Muscle of leg (tissue), 3 donors: ENCODE measurements at regions not wholly inside any gene's neighbourhood (a gene's known extent, or its start where the extent isn't known, plus 50 kb on each side); places are given as distances from the start of the nearest gene placed in this dataset.

Experiments used
- DNase-seq: peaks from one replicate; pipeline ENCODE4 v3.0.0; 2013
- H3K27ac ChIP-seq: one replicate; pipeline ENCODE4 v1.5.1; 2013; ENCODE audit warnings: mild to moderate bottlenecking, low read length, control low read depth
- H3K27me3 ChIP-seq: one replicate; pipeline ENCODE4 v1.6.1; 2013; ENCODE audit warnings: low read length; ENCODE audit not compliant: control insufficient read depth, insufficient read depth
- H3K36me3 ChIP-seq: one replicate; pipeline ENCODE4 v1.6.1; 2013; ENCODE audit warnings: low read length; ENCODE audit not compliant: control insufficient read depth, insufficient read depth
- H3K4me1 ChIP-seq: one replicate; pipeline ENCODE4 v1.6.1; 2013; ENCODE audit warnings: low read length; ENCODE audit not compliant: control insufficient read depth, insufficient read depth
- H3K4me3 ChIP-seq: one replicate; pipeline ENCODE4 v1.5.1; 2013; ENCODE audit warnings: low read length, control low read depth
- H3K9me3 ChIP-seq: replicated peaks from 2 replicates; pipeline ENCODE4 v1.6.1; 2013; ENCODE audit warnings: low read depth, low read length; ENCODE audit not compliant: control insufficient read depth
- WGBS: methylation state at CpG from one replicate; pipeline ENCODE4 v1.1.5; 2013; ENCODE audit warnings: missing lambda C conversion rate; ENCODE audit not compliant: insufficient coverage; 5-methylcytosine and 5-hydroxymethylcytosine counted together

GRCh38 chr7:67387851-67388250, 391.2 kb downstream of the TYW1 start:
- WGBS: 93% methylated on average over 2 of the region's 4 CpGs
- H3K27ac ChIP-seq: no peak overlapping the region
- DNase-seq: no peak
- no peaks in the 10 kb centered on the region for H3K9me3 ChIP-seq
- H3K36me3 ChIP-seq: no peaks in the 10 kb centered on the region
- H3K4me1 ChIP-seq: no peaks in the 10 kb centered on the region
- H3K27me3 ChIP-seq: peaks cover 2% of the 10 kb centered on the region
- no peak overlapping the region for H3K4me3 ChIP-seq

GRCh38 chr7:67391168-67391567, 394.5 kb downstream of the TYW1 start:
- 70% methylated on average over 17 of the region's 19 CpGs for WGBS
- peak; percentile 39 for DNase-seq
- no peaks in the 10 kb centered on the region for H3K4me1 ChIP-seq
- peaks cover 2% of the 10 kb centered on the region for H3K27me3 ChIP-seq
- peak overlapping the region; percentile 3 for H3K27ac ChIP-seq
- no peaks in the 10 kb centered on the region for H3K36me3 ChIP-seq
- no peak overlapping the region for H3K4me3 ChIP-seq
- H3K9me3 ChIP-seq: no peaks in the 10 kb centered on the region

DNA sequence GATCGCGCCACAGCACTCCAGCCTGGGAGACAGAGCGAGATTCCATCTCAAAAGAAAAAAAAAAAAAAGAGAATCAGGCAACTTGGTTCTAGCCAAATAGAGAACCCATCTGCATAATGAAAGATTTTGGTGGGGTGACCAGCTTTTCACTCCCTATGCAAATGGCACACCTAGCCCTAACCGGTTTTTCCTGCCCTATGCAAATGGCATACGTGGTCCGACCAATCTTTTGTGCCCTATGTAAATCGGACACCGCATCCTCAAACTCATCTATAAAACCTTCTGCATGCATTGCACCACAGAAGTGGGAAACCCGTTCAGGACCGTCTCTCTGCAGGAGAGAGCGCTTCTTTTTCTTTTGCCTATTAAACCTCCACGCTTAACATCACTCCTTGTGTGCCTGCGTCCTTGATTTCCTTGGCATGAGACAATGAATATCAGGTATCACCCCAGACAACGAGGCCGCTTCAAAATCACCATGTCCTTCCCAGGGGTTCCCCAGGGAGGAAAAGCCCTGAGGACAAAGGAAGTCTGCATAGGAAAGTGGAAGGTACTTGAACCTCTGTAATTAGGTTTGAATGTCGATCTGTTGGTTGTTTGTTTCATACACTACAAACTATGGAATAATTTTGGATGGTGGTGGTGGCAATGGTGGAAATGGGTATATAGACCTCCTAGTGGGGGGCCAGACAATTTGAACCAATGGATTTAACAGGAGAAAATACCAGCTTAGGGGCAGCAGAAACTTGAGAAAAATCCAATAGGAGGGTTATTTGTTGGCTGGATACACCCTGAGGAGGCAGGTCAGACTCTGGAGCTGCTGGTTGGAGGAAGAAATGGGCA, 396.2 kb downstream of the TYW1 start:
- 55% methylated on average over 8 of the region's 16 CpGs for WGBS
- Histone ChIP-seq H3K4me3 (no peak overlapping the region), H3K9me3 (peaks cover under 1% of the 10 kb centered on the region), H3K36me3 (no peaks in the 10 kb centered on the region), H3K27me3 (peaks cover 2% of the 10 kb centered on the region), H3K27ac (no peak overlapping the region), H3K4me1 (no peaks in the 10 kb centered on the region)
- DNase-seq: no peak

DNA sequence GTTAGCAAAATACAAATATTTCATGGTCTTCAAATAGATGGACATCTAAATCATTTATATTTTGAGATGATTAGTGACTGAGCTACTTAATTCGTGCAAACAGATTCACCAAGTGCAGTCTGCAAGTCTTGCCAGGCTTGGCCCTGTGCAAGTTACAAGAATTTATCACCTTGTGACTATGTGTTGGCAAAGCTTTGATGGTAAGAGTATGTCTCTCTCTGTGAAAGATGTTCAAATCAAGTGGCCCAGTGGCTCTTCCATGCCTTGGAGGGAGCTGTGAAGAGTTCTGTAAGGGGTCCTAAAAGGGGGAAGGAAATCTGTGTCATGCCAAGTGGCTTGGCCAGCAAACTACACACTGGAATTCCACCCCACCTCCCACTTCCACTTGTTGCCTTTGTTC, 397.3 kb downstream of the TYW1 start:
- no peak for DNase-seq
- H3K27ac ChIP-seq: no peak overlapping the region
- no peaks in the 10 kb centered on the region for H3K36me3 ChIP-seq
- no peaks in the 10 kb centered on the region for H3K4me1 ChIP-seq
- H3K4me3 ChIP-seq: no peak overlapping the region
- H3K27me3 ChIP-seq: peaks cover 2% of the 10 kb centered on the region
- peaks cover 3% of the 10 kb centered on the region for H3K9me3 ChIP-seq
- WGBS: no CpG with 5 or more reads among the region's 1 CpG

DNA sequence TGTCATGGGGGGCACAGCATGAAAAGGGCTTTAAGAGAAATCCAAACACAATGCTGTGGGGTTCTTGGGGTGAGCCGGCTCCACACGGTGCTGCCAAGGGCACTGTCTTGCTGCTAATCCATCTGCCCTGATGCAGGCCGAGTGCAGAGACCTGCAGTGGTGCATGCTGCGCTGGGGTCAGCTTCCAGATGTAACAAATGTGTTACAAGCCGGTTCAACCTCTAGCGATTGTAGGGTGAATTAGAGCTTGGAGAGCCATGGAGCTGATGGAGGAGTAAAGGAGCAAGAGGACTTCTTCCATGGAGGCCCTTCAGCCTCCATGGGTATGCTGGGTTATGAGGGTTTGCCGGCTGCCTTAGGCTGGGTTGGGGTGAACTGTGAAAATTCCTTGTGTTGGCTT, 402.3 kb downstream of the TYW1 start:
- Histone ChIP-seq H3K4me1 (no peaks in the 10 kb centered on the region), H3K4me3 (no peak overlapping the region), H3K27ac (no peak overlapping the region), H3K9me3 (peaks cover 3% of the 10 kb centered on the region), H3K36me3 (no peaks in the 10 kb centered on the region), H3K27me3 (no peaks in the 10 kb centered on the region)
- DNase-seq: no peak
- 34% methylated on average over 7 of the region's 7 CpGs for WGBS

DNA sequence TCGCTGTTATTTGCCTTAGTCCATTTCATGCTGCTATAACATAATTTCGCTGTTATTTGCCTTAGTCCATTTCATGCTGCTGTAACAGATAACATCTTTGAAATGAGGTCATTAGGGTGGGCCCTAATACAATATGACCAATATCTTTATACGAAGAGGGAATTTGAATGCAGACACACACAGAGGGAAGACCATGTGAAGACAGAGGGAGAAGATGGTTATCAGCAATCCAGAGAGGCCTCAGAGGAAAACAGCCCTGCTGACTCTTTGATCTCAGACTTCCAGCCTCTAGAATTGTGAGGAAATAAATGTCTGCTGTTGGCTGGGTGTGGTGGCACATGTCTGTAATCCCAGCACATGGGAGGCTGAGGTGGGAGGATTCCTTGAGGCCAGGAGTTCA, 404.9 kb downstream of the TYW1 start:
- Histone ChIP-seq H3K27me3 (no peaks in the 10 kb centered on the region), H3K9me3 (peaks cover 3% of the 10 kb centered on the region), H3K27ac (no peak overlapping the region), H3K36me3 (no peaks in the 10 kb centered on the region), H3K4me3 (no peak overlapping the region), H3K4me1 (no peaks in the 10 kb centered on the region)
- no peak for DNase-seq
- WGBS: no CpG with 5 or more reads among the region's 3 CpGs

- Histone ChIP-seq H3K4me3 (no peak overlapping the region), H3K27me3 (peaks cover 3% of the 10 kb centered on the region), H3K4me1 (no peaks in the 10 kb centered on the region), H3K9me3 (peaks cover 3% of the 10 kb centered on the region), H3K27ac (no peak overlapping the region), H3K36me3 (no peaks in the 10 kb centered on the region)
- no peak for DNase-seq
- WGBS: 62% methylated on average over 3 of the region's 4 CpGs
These were observed 405.6 kb downstream of the TYW1 start for GRCh38 chr7:67402280-67402679.

- Histone ChIP-seq H3K9me3 (no peaks in the 10 kb centered on the region), H3K27me3 (peaks cover 3% of the 10 kb centered on the region), H3K27ac (no peak overlapping the region), H3K36me3 (no peaks in the 10 kb centered on the region), H3K4me1 (no peaks in the 10 kb centered on the region), H3K4me3 (no peak overlapping the region)
- peak; percentile 42 for DNase-seq
- WGBS: 0% methylated on average over 1 of the region's 1 CpG
These were observed 410.3 kb downstream of the TYW1 start for GRCh38 chr7:67406976-67407375.

DNA sequence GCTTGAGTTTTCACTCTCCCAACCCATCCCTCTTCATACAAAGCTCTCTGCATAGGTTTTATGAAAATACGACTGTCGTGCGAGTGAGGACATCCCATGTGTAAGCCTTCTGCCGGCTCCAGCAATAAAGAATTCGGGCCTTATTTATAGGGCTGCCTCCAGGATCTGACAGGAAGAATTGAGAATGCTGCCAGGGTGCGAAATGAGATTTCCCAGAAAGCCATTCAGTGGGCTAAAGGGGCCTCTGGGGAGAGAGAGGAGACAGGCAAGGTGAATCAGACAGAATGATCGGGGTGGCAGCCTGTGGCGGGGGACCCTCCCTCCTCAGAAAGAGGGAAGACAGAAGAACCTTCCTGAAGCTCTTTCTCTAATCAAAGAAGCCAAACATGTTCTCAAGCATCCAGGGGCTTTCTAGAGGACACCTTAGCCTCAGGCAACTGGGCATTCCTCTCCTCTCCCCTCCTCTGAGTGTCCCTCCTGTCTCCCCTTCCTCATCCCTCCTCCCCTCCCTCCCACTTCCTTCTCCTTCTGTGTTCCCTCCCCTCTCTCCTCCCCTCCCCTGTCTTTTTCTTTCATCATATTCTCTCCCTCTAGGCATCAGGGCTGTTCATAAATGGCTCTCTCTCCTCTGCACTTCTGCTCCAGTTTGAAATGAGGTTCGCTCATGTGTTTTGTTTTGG, 410.9 kb downstream of the TYW1 start:
- Histone ChIP-seq H3K36me3 (no peaks in the 10 kb centered on the region), H3K9me3 (no peaks in the 10 kb centered on the region), H3K27ac (no peak overlapping the region), H3K4me3 (no peak overlapping the region), H3K27me3 (peaks cover 3% of the 10 kb centered on the region), H3K4me1 (no peaks in the 10 kb centered on the region)
- WGBS: 12% methylated on average over 6 of the region's 9 CpGs
- DNase-seq: no peak

GRCh38 chr7:67408109-67408508, 411.5 kb downstream of the TYW1 start:
- H3K27ac ChIP-seq: no peak overlapping the region
- H3K4me1 ChIP-seq: no peaks in the 10 kb centered on the region
- no peak overlapping the region for H3K4me3 ChIP-seq
- peaks cover 3% of the 10 kb centered on the region for H3K27me3 ChIP-seq
- no peaks in the 10 kb centered on the region for H3K9me3 ChIP-seq
- no peaks in the 10 kb centered on the region for H3K36me3 ChIP-seq
- no peak for DNase-seq
